ENCODE measurements at regions not wholly inside any gene's neighbourhood (a gene's known extent, or its start where the extent isn't known, plus 50 kb on each side); places are given as distances from the start of the nearest gene placed in this dataset.

DNA sequence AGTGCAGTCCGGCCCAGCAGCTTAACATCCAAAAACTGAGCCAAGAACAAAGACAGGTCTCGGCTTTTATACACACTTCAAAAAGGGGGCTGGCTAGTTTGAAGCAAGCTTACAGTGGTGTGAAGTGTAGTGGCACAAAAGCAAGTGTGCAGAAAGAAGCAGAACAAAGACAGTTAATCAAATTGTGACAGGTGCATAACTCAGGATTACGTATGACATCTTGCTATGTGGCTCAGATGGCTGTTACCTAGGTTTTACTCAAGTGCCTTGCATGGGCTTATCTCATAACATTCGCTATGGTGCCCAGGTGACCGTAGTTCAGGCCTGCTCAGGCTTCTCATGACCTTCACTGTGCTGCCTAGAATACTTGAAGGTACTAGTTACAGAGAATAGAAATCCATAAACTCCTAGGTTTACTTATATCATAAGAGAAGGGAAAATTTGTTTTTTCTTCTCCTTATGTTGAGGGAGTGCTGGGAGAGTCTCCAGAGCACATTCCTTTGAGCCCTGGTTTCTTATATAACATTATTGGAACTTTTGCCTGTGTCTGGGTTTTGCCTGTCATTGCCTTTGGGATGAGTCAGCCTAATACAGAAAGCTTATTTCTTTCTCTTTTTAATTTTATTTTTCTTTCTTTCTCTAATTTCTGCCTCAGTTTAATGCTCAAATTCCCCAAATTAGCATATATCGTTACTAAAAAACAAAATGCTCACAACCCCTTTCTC lies 1629.1 kb upstream of the PCDH20 start:
- Histone ChIP-seq H3K27ac (no peak overlapping the region), H4K20me1 (no peaks in the 10 kb centered on the region), H3K27me3 (no peaks in the 10 kb centered on the region), H3K4me3 (no peak overlapping the region), H3K4me2 (no peak overlapping the region), H3K4me1 (no peaks in the 10 kb centered on the region), H3K36me3 (no peaks in the 10 kb centered on the region), H3K9ac (no peak overlapping the region), H3K9me3 (replicated peaks in 1 of 11) (no peaks in the 10 kb centered on the region)
- TF ChIP-seq Cebpa-rat (IDR thresholded peaks at IDR 0.05) = no peak

DNA sequence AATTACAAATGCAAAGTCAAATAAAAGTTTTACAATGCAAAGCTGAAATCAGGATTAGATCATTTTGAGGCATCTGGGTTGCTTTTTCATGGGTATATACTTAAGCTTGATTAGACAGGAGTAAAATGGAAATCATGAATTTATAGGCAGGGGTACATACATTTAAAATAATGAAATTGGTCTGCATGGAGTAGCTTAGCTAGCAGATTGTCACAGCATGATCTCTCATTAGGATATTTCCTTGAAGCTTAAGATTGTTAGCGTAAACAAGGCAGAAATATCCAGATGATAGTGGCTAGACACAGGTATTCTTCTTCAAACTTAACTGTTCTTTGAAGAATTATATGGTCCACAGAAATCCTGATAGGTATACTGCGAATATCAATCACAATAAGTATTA lies 1627.0 kb upstream of the PCDH20 start:
- Histone ChIP-seq H3K9ac (no peak overlapping the region), H4K20me1 (no peaks in the 10 kb centered on the region), H3K4me1 (no peaks in the 10 kb centered on the region), H3K27me3 (no peaks in the 10 kb centered on the region), H3K27ac (no peak overlapping the region), H3K4me2 (no peak overlapping the region), H3K36me3 (no peaks in the 10 kb centered on the region), H3K4me3 (no peak overlapping the region), H3K9me3 (replicated peaks in 1 of 11) (no peaks in the 10 kb centered on the region)
- TF ChIP-seq Cebpa-rat (IDR thresholded peaks at IDR 0.05) = no peak

DNA sequence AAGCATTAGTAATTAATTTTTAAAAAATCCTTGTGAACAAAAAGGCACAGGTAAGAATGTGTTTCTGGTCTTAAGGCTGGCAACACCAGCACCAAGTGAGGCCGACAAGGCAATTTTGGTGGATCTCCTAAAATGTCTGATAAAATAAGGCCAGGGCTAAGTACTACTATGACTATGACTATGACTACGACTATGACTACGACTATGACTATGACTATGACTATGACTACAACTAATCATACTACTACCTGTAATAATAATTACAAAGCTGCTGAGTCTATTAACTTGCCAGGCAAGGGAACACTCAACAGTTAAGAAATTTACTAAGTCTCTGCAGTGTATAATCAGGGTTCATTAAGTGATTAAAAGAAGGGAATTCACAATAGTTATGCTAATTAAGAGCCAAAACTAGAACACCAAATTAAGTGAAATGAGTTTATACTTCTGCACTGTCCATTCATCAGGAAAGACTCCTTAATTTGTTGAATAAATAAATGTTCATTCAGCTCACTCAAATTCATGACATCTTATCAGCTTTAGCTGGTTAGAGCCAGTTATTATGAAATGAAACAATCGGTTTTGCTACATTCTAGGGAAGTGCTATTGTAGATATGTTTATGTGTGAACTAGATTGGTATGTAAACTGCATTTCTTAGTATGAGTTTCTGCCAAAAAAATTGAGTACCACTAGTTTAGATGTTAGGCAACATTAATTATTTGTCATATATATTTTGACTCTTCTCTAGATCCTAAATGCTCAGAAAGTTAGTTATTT lies 1626.2 kb upstream of the PCDH20 start:
- no peaks in the 10 kb centered on the region for H3K36me3 ChIP-seq
- no peak overlapping the region for H3K4me3 ChIP-seq
- no peak overlapping the region for H3K9ac ChIP-seq
- no peak overlapping the region for H3K4me2 ChIP-seq
- no peaks in the 10 kb centered on the region for H4K20me1 ChIP-seq
- H3K9me3 ChIP-seq (replicated peaks in 1 of 11) = no peaks in the 10 kb centered on the region
- H3K27ac ChIP-seq = no peak overlapping the region
- H3K27me3 ChIP-seq = no peaks in the 10 kb centered on the region
- TF ChIP-seq Cebpa-rat (IDR thresholded peaks at IDR 0.05) = no peak
- H3K4me1 ChIP-seq = no peaks in the 10 kb centered on the region

DNA sequence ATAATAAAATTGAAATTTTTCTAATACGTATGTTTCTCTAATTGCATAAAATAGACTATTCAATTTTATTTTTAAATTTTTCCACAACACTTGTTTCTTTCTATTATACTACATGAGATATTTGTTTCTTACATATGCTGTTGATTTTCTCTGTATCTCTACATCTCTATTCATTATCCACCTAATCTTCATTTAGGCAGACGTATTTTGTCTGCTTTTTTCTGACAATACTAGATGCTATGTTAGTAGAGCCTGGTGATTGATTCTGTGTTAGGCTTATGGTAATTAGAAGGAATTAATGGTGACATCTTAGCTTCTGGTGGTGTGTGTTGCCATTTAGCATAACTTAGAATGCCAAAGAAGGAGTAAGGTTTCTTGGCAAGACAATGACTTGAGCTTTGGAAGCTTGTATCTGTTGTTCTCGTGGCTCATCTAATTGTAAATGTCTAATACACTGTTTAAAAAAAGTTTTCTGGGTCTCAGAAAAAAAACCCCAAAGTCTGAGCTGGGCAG lies 1610.7 kb upstream of the PCDH20 start:
- H3K9me3 ChIP-seq (replicated peaks in 1 of 11) = no peaks in the 10 kb centered on the region
- no peaks in the 10 kb centered on the region for H3K36me3 ChIP-seq
- no peaks in the 10 kb centered on the region for H3K27me3 ChIP-seq
- H3K27ac ChIP-seq = no peak overlapping the region
- no peak for TF ChIP-seq Cebpa-rat (IDR thresholded peaks at IDR 0.05)
- no peaks in the 10 kb centered on the region for H4K20me1 ChIP-seq
- H3K9ac ChIP-seq = no peak overlapping the region
- no peaks in the 10 kb centered on the region for H3K4me1 ChIP-seq
- no peak overlapping the region for H3K4me2 ChIP-seq
- H3K4me3 ChIP-seq = no peak overlapping the region

DNA sequence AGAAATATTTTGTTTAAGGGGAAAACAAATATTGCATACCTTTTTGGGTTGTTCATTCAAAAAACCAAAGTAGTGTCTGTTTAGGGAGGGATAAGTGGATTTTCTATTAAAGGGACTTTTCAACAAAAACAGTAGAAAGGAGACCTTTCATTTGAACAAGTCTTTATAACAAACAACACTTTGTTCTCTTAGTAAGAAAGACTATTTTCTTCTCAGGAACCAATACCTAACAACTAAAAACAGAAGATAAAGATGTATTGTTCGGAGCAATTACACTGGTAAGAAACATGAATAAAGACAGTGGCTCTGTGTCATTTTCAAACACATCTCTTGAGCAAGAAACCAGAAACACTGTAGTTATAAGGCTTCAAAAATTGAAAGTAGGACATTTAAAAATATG lies 1610.1 kb upstream of the PCDH20 start:
- no peak overlapping the region for H3K4me3 ChIP-seq
- TF ChIP-seq Cebpa-rat (IDR thresholded peaks at IDR 0.05) = no peak

DNA sequence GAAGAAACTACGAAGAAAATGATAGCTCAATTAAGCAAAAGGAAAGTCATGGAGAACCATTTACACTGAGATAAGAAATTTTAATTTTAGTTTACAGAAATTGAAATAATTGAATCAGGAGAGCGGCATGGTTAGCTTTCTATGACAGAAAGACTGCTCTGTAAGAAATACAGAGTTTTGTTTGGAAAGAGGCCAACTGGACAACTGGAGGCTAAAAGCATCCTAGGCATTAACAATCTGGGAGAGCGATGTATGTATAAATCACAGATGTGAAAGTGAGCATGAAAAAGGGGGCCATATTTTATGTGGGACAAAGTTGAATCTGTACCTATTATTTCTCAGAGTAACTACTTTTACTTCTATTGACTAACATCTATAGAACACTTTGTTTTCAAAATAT lies 1608.8 kb upstream of the PCDH20 start:
- TF ChIP-seq Cebpa-rat (IDR thresholded peaks at IDR 0.05) = no peak
- Histone ChIP-seq H3K9ac (no peak overlapping the region), H3K4me1 (no peaks in the 10 kb centered on the region), H4K20me1 (no peaks in the 10 kb centered on the region), H3K36me3 (no peaks in the 10 kb centered on the region), H3K27me3 (no peaks in the 10 kb centered on the region), H3K9me3 (replicated peaks in 1 of 11) (no peaks in the 10 kb centered on the region), H3K4me3 (no peak overlapping the region), H3K4me2 (no peak overlapping the region), H3K27ac (no peak overlapping the region)

More for the DNA sequence above, 1610.1 kb upstream of the PCDH20 start:
- no peaks in the 10 kb centered on the region for H3K36me3 ChIP-seq
- H3K4me2 ChIP-seq = no peak overlapping the region
- H3K27me3 ChIP-seq = no peaks in the 10 kb centered on the region
- no peaks in the 10 kb centered on the region for H4K20me1 ChIP-seq
- H3K9ac ChIP-seq = no peak overlapping the region
- H3K27ac ChIP-seq = no peak overlapping the region
- H3K4me1 ChIP-seq = no peaks in the 10 kb centered on the region
- H3K9me3 ChIP-seq (replicated peaks in 1 of 11) = no peaks in the 10 kb centered on the region

DNA sequence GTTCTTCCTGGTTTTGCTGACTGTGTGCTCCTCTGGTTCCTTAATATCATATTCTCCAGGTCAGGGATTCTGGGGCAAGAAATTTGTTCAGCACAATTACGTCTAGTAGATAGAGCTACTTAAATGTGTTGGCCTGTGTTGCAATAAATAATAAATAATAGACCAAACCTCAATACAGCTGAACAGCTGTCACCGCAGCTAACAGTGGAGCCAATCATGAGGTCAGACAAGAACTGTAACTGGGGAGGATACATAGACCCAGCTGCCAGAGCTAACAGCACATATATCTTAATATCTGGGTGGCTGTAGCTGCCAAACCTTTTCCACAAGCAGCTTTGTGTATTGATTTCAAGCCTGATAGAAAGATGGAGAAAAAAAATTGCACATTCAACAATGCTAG lies 1596.3 kb upstream of the PCDH20 start:
- H3K27me3 ChIP-seq = no peaks in the 10 kb centered on the region
- no peak overlapping the region for H3K4me3 ChIP-seq
- H3K9ac ChIP-seq = no peak overlapping the region
- peaks cover 25 to 42% (median 29%) of the 10 kb centered on the region in 11 experiments for H3K9me3 ChIP-seq (replicated peaks in 1 of 11)
- H4K20me1 ChIP-seq = no peaks in the 10 kb centered on the region
- H3K4me2 ChIP-seq = no peak overlapping the region
- H3K4me1 ChIP-seq = no peaks in the 10 kb centered on the region
- peaks cover 0 to 8% (median 0%) of the 10 kb centered on the region in 11 experiments; a peak in 1 of 22 replicates for H3K36me3 ChIP-seq
- H3K27ac ChIP-seq = no peak overlapping the region
- no peak for TF ChIP-seq Cebpa-rat (IDR thresholded peaks at IDR 0.05)

DNA sequence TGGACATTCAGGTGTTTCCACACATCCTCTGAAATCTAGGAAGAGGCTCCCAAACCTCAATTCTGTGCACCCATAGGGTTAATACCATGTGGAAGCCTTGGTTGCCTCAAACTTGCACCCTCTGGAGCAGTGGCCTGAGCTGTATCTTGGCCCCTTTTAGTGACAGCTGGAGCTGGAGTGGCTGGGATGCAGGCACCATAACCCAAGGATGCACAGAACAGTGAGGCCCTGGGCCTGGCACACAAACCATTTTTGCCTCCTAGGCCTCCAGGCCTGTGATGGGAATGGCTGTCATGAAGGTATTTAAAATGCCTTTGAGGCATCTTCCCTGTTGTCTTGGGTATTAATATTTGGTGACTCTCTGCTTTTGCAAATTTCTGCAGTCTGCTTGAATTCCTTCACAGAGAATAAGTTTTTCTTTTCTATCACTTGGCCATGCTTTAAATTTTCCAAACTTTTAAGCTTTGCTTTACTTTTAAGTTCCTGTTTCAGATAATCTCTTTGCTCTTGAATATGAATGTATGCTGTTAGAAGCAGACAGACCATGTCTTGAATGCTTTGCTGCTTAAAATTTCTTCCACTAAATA lies 1594.5 kb upstream of the PCDH20 start:
- H3K36me3 ChIP-seq = peaks cover 0 to 8% (median 0%) of the 10 kb centered on the region in 11 experiments; a peak in 1 of 22 replicates
- H3K27ac ChIP-seq = no peak overlapping the region
- no peak overlapping the region for H3K4me2 ChIP-seq
- H3K27me3 ChIP-seq = no peaks in the 10 kb centered on the region
- H3K4me3 ChIP-seq = no peak overlapping the region
- H4K20me1 ChIP-seq = no peaks in the 10 kb centered on the region
- peaks cover 36 to 58% (median 43%) of the 10 kb centered on the region in 11 experiments for H3K9me3 ChIP-seq (replicated peaks in 1 of 11)
- no peak for TF ChIP-seq Cebpa-rat (IDR thresholded peaks at IDR 0.05)
- H3K4me1 ChIP-seq = no peaks in the 10 kb centered on the region
- no peak overlapping the region for H3K9ac ChIP-seq

DNA sequence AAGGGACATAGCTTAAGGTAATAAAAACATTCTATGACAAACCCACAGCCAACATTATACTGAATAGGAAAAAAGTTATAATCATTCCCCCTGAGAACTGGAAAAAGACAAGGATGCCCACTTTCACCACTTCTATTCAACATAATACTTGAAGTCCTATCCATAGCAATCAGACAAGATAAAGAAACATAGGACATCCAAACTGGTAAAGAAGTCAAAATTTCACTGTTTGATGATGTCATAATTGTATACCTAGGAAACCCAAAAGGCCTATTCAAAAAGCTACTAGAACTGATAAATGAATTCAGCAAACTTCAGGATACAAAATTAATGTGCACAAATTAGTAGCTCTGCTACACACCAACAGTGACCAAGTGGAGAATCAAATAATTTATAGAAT lies 1590.0 kb upstream of the PCDH20 start:
- TF ChIP-seq Cebpa-rat (IDR thresholded peaks at IDR 0.05) = no peak
- no peaks in the 10 kb centered on the region for H4K20me1 ChIP-seq
- no peaks in the 10 kb centered on the region for H3K27me3 ChIP-seq
- H3K4me2 ChIP-seq = no peak overlapping the region
- no peak overlapping the region for H3K4me3 ChIP-seq
- peaks cover 0 to 10% (median 8%) of the 10 kb centered on the region in 10 experiments; a peak in 14 of 20 replicates for H3K4me1 ChIP-seq
- no peak overlapping the region for H3K27ac ChIP-seq
- H3K9ac ChIP-seq = no peak overlapping the region
- peaks cover 0 to 8% (median 0%) of the 10 kb centered on the region in 11 experiments; a peak in 1 of 22 replicates for H3K36me3 ChIP-seq
- peaks cover 37 to 82% (median 45%) of the 10 kb centered on the region in 11 experiments for H3K9me3 ChIP-seq (replicated peaks in 1 of 11)
